ENCODE measurements at regions not wholly inside any gene's neighbourhood (a gene's known extent, or its start where the extent isn't known, plus 50 kb on each side); places are given as distances from the start of the nearest gene placed in this dataset.

DNA sequence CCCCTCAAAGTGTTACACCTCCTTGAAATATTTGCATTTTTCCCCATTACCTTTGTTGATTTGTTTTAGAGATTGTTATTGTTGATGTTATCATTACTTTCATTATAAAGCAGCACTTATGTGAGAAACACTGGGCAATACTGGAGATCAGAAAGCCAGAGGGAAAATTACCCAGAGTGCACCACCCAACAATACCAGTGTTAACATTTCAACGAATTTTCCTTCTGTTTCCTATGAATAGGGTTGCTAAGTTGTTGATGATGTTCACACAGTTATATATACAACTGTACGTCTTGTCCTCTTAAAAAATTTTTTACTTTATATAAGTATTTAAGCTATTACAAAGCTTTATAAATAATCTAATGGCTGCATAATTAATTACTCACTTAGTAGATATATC lies 173.6 kb upstream of the UMPS start:
- TF ChIP-seq POLR2AphosphoS5 (IDR thresholded peaks at IDR 0.05; ENCODE audit: low read depth, low read length): no peak
- TF ChIP-seq, protein P1, sequence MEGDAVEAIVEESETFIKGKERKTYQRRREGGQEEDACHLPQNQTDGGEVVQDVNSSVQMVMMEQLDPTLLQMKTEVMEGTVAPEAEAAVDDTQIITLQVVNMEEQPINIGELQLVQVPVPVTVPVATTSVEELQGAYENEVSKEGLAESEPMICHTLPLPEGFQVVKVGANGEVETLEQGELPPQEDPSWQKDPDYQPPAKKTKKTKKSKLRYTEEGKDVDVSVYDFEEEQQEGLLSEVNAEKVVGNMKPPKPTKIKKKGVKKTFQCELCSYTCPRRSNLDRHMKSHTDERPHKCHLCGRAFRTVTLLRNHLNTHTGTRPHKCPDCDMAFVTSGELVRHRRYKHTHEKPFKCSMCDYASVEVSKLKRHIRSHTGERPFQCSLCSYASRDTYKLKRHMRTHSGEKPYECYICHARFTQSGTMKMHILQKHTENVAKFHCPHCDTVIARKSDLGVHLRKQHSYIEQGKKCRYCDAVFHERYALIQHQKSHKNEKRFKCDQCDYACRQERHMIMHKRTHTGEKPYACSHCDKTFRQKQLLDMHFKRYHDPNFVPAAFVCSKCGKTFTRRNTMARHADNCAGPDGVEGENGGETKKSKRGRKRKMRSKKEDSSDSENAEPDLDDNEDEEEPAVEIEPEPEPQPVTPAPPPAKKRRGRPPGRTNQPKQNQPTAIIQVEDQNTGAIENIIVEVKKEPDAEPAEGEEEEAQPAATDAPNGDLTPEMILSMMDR (CRISPR knock-in tag; IDR thresholded peaks at IDR 0.05): no peak
- TF ChIP-seq, protein P2, sequence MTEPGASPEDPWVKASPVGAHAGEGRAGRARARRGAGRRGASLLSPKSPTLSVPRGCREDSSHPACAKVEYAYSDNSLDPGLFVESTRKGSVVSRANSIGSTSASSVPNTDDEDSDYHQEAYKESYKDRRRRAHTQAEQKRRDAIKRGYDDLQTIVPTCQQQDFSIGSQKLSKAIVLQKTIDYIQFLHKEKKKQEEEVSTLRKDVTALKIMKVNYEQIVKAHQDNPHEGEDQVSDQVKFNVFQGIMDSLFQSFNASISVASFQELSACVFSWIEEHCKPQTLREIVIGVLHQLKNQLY (CRISPR knock-in tag; IDR thresholded peaks at IDR 0.05): no peak
- TF ChIP-seq ZNF317 (CRISPR knock-in tag; IDR thresholded peaks at IDR 0.05): no peak

All from HepG2 (cell line).